Nephron (organoid): ENCODE measurements at regions not wholly inside any gene's neighbourhood (a gene's known extent, or its start where the extent isn't known, plus 50 kb on each side); places are given as distances from the start of the nearest gene placed in this dataset.

Experiments
- H3K27ac Mint-ChIP-seq, 3 experiments: 2 replicates each; pipeline ENCODE4 v1.8.0; 2020; ENCODE audit warnings: mixed read lengths in 3 of 3, mild to moderate bottlenecking in 2 of 3, moderate library complexity in 1 of 3
- H3K27me3 Mint-ChIP-seq: 2 replicates; pipeline ENCODE4 v1.8.0; 2021; ENCODE audit warnings: low read depth, mild to moderate bottlenecking, moderate library complexity, mixed read lengths
- H3K36me3 Mint-ChIP-seq: 2 replicates; pipeline ENCODE4 v1.8.0; 2020; ENCODE audit warnings: low read depth, mixed read lengths
- H3K4me1 Mint-ChIP-seq: 2 replicates; pipeline ENCODE4 v1.8.0; 2020; ENCODE audit warnings: mixed read lengths
- H3K4me3 Mint-ChIP-seq, 3 experiments: 2 replicates each; pipeline ENCODE4 v1.8.0; 2020; ENCODE audit warnings: mild to moderate bottlenecking in 3 of 3, mixed read lengths in 3 of 3, moderate library complexity in 2 of 3
- H3K9me3 Mint-ChIP-seq: 2 replicates; pipeline ENCODE4 v1.8.0; 2020; ENCODE audit warnings: mixed read lengths
- CTCF ChIP-seq, 3 experiments: fragments of 200-600 bp; sonication (generic); IDR thresholded peaks; one replicate each; pipeline ENCODE4 v1.5.0; 2021; ENCODE audit warnings: antibody characterized with exemption in 3 of 3; ENCODE audit not compliant: unreplicated experiment in 3 of 3

DNA sequence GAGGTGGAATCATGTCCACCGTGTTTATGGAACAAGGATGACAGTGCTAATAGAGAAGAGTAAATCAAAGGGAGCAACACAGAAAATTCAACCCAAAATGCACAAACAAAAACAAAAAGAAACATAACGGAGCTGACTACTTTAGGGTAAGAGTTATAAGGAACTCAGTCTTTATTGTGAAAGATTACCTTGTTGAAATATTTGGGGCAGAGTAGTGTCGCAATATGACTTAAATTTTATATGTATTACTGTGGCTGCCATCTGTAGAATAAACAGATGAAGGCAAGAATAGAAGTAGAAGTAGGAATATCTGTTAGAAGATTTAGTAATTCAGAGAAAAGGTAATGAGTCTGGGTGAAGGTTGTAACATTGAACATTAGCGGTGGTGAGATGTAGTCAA, 913.9 kb downstream of the BRINP3 start:
- H3K27me3 Mint-ChIP-seq = no peaks in the 10 kb centered on the region
- no peaks in the 10 kb centered on the region for H3K4me1 Mint-ChIP-seq
- H3K4me3 Mint-ChIP-seq = no peak overlapping the region
- no peaks in the 10 kb centered on the region for H3K36me3 Mint-ChIP-seq
- TF ChIP-seq CTCF (IDR thresholded peaks at IDR 0.05; ENCODE audit: unreplicated experiment in 3 of 3) = no peak
- H3K9me3 Mint-ChIP-seq = peaks cover 4% of the 10 kb centered on the region
- no peak overlapping the region for H3K27ac Mint-ChIP-seq

DNA sequence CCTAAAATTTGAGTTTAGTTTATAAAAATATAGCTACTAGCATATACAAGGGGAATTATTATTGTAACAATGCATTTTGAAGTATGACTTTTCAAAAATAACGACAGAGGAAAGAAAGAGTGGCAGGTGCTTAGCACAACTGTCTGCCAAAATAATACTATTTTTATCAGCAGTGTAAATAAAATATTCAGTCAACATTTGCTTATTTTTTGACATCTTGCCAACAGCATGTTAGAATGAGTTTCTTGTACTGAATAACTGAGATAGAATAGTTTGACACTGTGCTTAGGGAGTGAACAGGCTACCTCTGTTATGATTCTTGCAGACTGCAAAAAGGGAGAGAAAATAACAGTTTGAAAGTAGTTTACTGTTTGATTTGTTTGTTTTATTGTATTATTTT, 909.8 kb downstream of the BRINP3 start:
- H3K4me1 Mint-ChIP-seq = no peaks in the 10 kb centered on the region
- no peak for TF ChIP-seq CTCF (IDR thresholded peaks at IDR 0.05; ENCODE audit: unreplicated experiment in 3 of 3)
- no peaks in the 10 kb centered on the region for H3K27me3 Mint-ChIP-seq
- H3K4me3 Mint-ChIP-seq = no peak overlapping the region
- no peak overlapping the region for H3K27ac Mint-ChIP-seq
- no peaks in the 10 kb centered on the region for H3K36me3 Mint-ChIP-seq
- no peaks in the 10 kb centered on the region for H3K9me3 Mint-ChIP-seq

- no peaks in the 10 kb centered on the region for H3K36me3 Mint-ChIP-seq
- H3K27ac Mint-ChIP-seq = no peak overlapping the region
- no peaks in the 10 kb centered on the region for H3K4me1 Mint-ChIP-seq
- no peak for TF ChIP-seq CTCF (IDR thresholded peaks at IDR 0.05; ENCODE audit: unreplicated experiment in 3 of 3)
- H3K27me3 Mint-ChIP-seq = no peaks in the 10 kb centered on the region
- no peaks in the 10 kb centered on the region for H3K9me3 Mint-ChIP-seq
- H3K4me3 Mint-ChIP-seq = no peak overlapping the region
Observed at GRCh38 chr1:189596197-189596596, 881.5 kb downstream of the BRINP3 start.

DNA sequence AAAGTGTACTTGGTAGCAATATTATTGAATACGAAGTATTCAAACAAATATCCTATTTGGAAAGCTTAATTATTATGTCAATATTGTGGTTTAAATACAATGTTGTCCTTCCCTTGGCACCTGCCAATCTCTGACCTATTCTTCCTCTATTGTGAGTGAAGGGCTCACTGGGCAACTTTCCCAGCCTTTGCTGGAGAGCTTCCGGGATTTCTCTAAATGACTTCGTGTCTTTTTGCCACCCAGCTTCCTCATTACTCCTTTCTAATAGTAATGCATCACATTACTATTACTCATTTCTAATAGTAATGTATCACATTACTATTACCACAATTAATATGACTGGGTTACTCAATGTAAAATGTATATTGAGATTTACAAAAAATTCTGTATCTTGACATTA, 880.6 kb downstream of the BRINP3 start:
- Mint-ChIP-seq H3K27me3 (no peaks in the 10 kb centered on the region), H3K4me1 (no peaks in the 10 kb centered on the region), H3K36me3 (no peaks in the 10 kb centered on the region), H3K9me3 (no peaks in the 10 kb centered on the region), H3K4me3 (no peak overlapping the region), H3K27ac (no peak overlapping the region)
- no peak for TF ChIP-seq CTCF (IDR thresholded peaks at IDR 0.05; ENCODE audit: unreplicated experiment in 3 of 3)

DNA sequence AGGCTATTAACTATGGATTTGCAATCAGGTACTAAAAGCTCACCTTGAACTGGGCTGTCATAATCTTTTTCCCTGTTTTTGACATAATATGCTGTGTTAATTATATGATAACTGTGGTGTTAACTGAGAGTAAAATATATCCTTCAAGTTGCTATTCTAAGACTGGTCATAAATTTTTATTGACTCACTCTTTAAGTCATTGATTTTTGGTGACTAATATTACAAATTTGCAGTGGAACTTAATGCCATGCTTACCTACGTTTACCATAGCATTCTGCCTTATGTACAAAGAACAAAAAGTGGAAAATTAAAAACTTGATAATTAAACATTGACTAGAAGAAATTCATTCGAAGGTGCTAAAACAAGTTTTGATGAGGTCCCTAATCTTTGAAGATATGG, 872.4 kb downstream of the BRINP3 start:
- TF ChIP-seq CTCF (IDR thresholded peaks at IDR 0.05; ENCODE audit: unreplicated experiment in 3 of 3) = no peak
- H3K4me3 Mint-ChIP-seq = no peak overlapping the region
- no peak overlapping the region for H3K27ac Mint-ChIP-seq
- no peaks in the 10 kb centered on the region for H3K4me1 Mint-ChIP-seq
- H3K27me3 Mint-ChIP-seq = no peaks in the 10 kb centered on the region
- H3K36me3 Mint-ChIP-seq = no peaks in the 10 kb centered on the region
- no peaks in the 10 kb centered on the region for H3K9me3 Mint-ChIP-seq

DNA sequence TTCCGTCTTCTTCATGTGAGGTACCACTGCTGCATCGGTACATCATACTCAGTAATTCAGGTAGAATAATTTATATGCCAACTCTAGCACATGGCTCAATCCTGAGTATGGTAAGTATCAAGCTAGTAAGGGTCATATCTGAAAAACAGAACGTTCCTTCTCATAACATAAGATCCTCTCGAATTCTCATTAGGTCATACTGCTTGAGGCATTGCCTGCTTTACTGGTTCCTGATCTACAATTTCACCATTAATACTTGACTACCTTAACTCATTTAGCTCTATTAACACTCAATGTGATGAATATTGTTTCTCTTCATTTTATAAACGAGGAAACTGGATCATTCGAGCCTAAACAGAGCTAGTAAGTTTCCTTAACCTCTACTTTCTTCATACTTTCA, 871.6 kb downstream of the BRINP3 start:
- Mint-ChIP-seq H3K4me1 (no peaks in the 10 kb centered on the region), H3K4me3 (no peak overlapping the region), H3K27ac (no peak overlapping the region), H3K27me3 (no peaks in the 10 kb centered on the region), H3K36me3 (no peaks in the 10 kb centered on the region), H3K9me3 (no peaks in the 10 kb centered on the region)
- no peak for TF ChIP-seq CTCF (IDR thresholded peaks at IDR 0.05; ENCODE audit: unreplicated experiment in 3 of 3)
